Osteocyte (in vitro differentiated cells): ENCODE measurements at regions not wholly inside any gene's neighbourhood (a gene's known extent, or its start where the extent isn't known, plus 50 kb on each side); places are given as distances from the start of the nearest gene placed in this dataset.

Source experiments
- DNase-seq: peaks from one replicate; pipeline ENCODE4 v3.0.0; 2021; ENCODE audit warnings: mixed read lengths; ENCODE audit not compliant: unreplicated experiment; ENCODE audit errors: extremely low spot score
- H3K27ac Mint-ChIP-seq: one replicate; pipeline ENCODE4 v1.8.0; 2021; ENCODE audit warnings: mild to moderate bottlenecking, mixed read lengths; ENCODE audit not compliant: unreplicated experiment
- H3K27me3 Mint-ChIP-seq: one replicate; pipeline ENCODE4 v1.8.0; 2021; ENCODE audit warnings: mixed read lengths; ENCODE audit not compliant: unreplicated experiment
- H3K36me3 Mint-ChIP-seq: one replicate; pipeline ENCODE4 v1.8.0; 2021; ENCODE audit warnings: mixed read lengths; ENCODE audit not compliant: unreplicated experiment
- H3K4me1 Mint-ChIP-seq: one replicate; pipeline ENCODE4 v1.8.0; 2021; ENCODE audit warnings: mixed read lengths; ENCODE audit not compliant: unreplicated experiment
- H3K4me3 Mint-ChIP-seq: one replicate; pipeline ENCODE4 v1.8.0; 2021; ENCODE audit warnings: mild to moderate bottlenecking, moderate library complexity, mixed read lengths; ENCODE audit not compliant: unreplicated experiment
- H3K9me3 Mint-ChIP-seq: one replicate; pipeline ENCODE4 v1.8.0; 2021; ENCODE audit warnings: mixed read lengths; ENCODE audit not compliant: unreplicated experiment
- CTCF ChIP-seq: fragments of 200-600 bp; sonication (generic); IDR thresholded peaks from 2 replicates; pipeline ENCODE4 v1.5.0; 2021; ENCODE audit warnings: antibody characterized with exemption, mild to moderate bottlenecking, moderate library complexity

DNA sequence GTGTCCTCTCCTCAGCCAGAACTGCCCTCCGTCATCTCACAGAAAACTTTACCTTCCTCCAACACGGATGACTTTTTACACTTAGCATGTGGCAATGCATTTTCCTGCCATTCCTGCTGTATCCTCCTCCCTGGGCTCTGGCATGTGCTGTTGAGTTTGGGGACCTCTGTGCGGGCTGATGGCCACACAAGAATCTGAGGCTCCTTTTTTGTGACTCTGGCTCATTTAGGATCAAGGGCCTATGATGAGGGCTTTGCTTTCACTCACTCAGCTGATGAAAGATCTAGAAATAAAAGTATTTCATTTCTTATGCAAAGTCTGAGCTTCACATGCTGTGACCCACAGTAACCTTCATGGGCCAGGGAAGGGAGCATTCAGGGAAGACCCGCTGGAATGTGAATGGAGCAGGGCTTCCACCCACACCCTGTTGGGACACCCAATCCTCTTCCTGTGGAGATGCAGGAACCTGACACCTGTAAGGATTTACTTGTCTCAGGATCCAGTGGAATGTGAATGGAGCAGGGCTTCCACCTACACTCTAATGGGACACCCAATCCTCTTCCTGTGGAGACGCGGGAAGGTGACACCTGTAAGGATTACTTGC lies 500.3 kb upstream of the MKI67 start:
- Mint-ChIP-seq H3K4me3 (no peak overlapping the region), H3K4me1 (no peaks in the 10 kb centered on the region), H3K36me3 (no peaks in the 10 kb centered on the region), H3K27me3 (no peaks in the 10 kb centered on the region), H3K27ac (no peak overlapping the region), H3K9me3 (peaks cover 28% of the 10 kb centered on the region)
- TF ChIP-seq CTCF = no peak
- DNase-seq = no peak

DNA sequence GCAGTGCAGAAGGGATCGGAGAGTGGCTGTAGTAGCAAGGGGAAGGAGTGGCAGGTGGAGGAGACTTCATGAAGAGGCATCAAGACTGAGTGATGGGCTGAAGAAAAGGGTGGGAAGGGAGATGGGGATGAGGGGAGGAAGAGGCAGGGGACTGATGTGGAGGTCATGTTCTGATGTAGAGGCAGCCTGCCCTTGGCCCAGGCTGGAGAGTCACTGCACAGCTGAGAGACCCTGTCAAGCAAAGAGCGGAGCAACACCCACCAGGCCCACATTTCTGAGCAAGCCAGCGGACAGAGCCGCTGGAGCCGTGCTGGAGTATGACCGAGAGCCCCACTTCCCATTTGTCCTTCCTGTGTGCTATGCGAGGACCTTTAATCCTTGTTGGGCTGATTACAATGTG lies 501.6 kb upstream of the MKI67 start:
- no peak for TF ChIP-seq CTCF
- H3K9me3 Mint-ChIP-seq = peaks cover 25% of the 10 kb centered on the region
- no peak overlapping the region for H3K4me3 Mint-ChIP-seq
- H3K27me3 Mint-ChIP-seq = no peaks in the 10 kb centered on the region
- no peaks in the 10 kb centered on the region for H3K4me1 Mint-ChIP-seq
- DNase-seq = no peak
- H3K27ac Mint-ChIP-seq = no peak overlapping the region
- no peaks in the 10 kb centered on the region for H3K36me3 Mint-ChIP-seq

- Mint-ChIP-seq H3K4me1 (no peaks in the 10 kb centered on the region), H3K36me3 (no peaks in the 10 kb centered on the region), H3K27ac (no peak overlapping the region), H3K4me3 (no peak overlapping the region), H3K27me3 (no peaks in the 10 kb centered on the region), H3K9me3 (peaks cover 20% of the 10 kb centered on the region)
- no peak for TF ChIP-seq CTCF
- no peak for DNase-seq
Observed at GRCh38 chr10:128628252-128628651, 502.0 kb upstream of the MKI67 start.

GRCh38 chr10:128629111-128630096 lies 503.2 kb upstream of the MKI67 start:
- Mint-ChIP-seq H3K36me3 (no peaks in the 10 kb centered on the region), H3K4me3 (no peak overlapping the region), H3K4me1 (no peaks in the 10 kb centered on the region), H3K9me3 (peaks cover 24% of the 10 kb centered on the region), H3K27me3 (no peaks in the 10 kb centered on the region), H3K27ac (no peak overlapping the region)
- no peak for DNase-seq
- no peak for TF ChIP-seq CTCF

- Mint-ChIP-seq H3K4me1 (no peaks in the 10 kb centered on the region), H3K27ac (no peak overlapping the region), H3K4me3 (no peak overlapping the region), H3K9me3 (peaks cover 17% of the 10 kb centered on the region), H3K27me3 (no peaks in the 10 kb centered on the region), H3K36me3 (no peaks in the 10 kb centered on the region)
- no peak for TF ChIP-seq CTCF
- DNase-seq = no peak
Observed at GRCh38 chr10:128630787-128631252, 504.6 kb upstream of the MKI67 start.
